Activated naive CD8-positive, alpha-beta T cell treated with anti-CD3 and anti-CD28 coated beads, Interleukin-2, amount 50 U/mL, for 24 hours (primary cell): ENCODE measurements at regions not wholly inside any gene's neighbourhood (a gene's known extent, or its start where the extent isn't known, plus 50 kb on each side); places are given as distances from the start of the nearest gene placed in this dataset.

Experiments
- ATAC-seq: fragments of 150-1000 bp; cut with Tn5 transposase; one replicate; pipeline ENCODE4 v1.10.0; 2021
- DNase-seq: peaks from one replicate; pipeline ENCODE4 v3.0.0; 2021
- H3K27ac Mint-ChIP-seq: one replicate; pipeline ENCODE4 v1.8.0; 2021; ENCODE audit warnings: mild to moderate bottlenecking, mixed read lengths
- H3K27me3 Mint-ChIP-seq: one replicate; pipeline ENCODE4 v1.8.0; 2021; ENCODE audit warnings: mixed read lengths
- H3K36me3 Mint-ChIP-seq: one replicate; pipeline ENCODE4 v1.8.0; 2021; ENCODE audit warnings: low read depth, mixed read lengths
- H3K4me1 Mint-ChIP-seq: one replicate; pipeline ENCODE4 v1.8.0; 2021; ENCODE audit warnings: mixed read lengths
- H3K4me3 Mint-ChIP-seq: one replicate; pipeline ENCODE4 v1.8.0; 2021; ENCODE audit warnings: mild to moderate bottlenecking, moderate library complexity, mixed read lengths
- H3K9me3 Mint-ChIP-seq: one replicate; pipeline ENCODE4 v1.8.0; 2021; ENCODE audit warnings: mixed read lengths

GRCh38 chr2:177332026-177332991, 60.3 kb upstream of the AGPS start:
- Mint-ChIP-seq H3K36me3 (no peaks in the 10 kb centered on the region), H3K27me3 (no peaks in the 10 kb centered on the region), H3K9me3 (no peaks in the 10 kb centered on the region), H3K4me3 (no peak overlapping the region), H3K27ac (no peak overlapping the region), H3K4me1 (peaks cover 11% of the 10 kb centered on the region)
- DNase-seq (peak; percentile 25), ATAC-seq (peak; percentile 76)

- ATAC-seq (no peak), DNase-seq (no peak)
- Mint-ChIP-seq H3K4me1 (peaks cover 17% of the 10 kb centered on the region), H3K27ac (no peak overlapping the region), H3K9me3 (no peaks in the 10 kb centered on the region), H3K4me3 (no peak overlapping the region), H3K27me3 (no peaks in the 10 kb centered on the region), H3K36me3 (no peaks in the 10 kb centered on the region)
These were observed 59.6 kb upstream of the AGPS start for GRCh38 chr2:177332992-177333388.

GRCh38 chr2:177334940-177335543, 57.5 kb upstream of the AGPS start:
- Mint-ChIP-seq H3K4me3 (no peak overlapping the region), H3K27me3 (no peaks in the 10 kb centered on the region), H3K27ac (no peak overlapping the region), H3K9me3 (no peaks in the 10 kb centered on the region), H3K36me3 (no peaks in the 10 kb centered on the region), H3K4me1 (peaks cover 17% of the 10 kb centered on the region)
- ATAC-seq (no peak), DNase-seq (no peak)

- Mint-ChIP-seq H3K27ac (no peak overlapping the region), H3K27me3 (no peaks in the 10 kb centered on the region), H3K4me1 (peaks cover 17% of the 10 kb centered on the region), H3K4me3 (no peak overlapping the region), H3K36me3 (no peaks in the 10 kb centered on the region), H3K9me3 (no peaks in the 10 kb centered on the region)
- no peak for ATAC-seq
- DNase-seq: no peak
These were observed 56.6 kb upstream of the AGPS start for GRCh38 chr2:177335917-177336450.

- Mint-ChIP-seq H3K36me3 (no peaks in the 10 kb centered on the region), H3K4me1 (peaks cover 9% of the 10 kb centered on the region), H3K9me3 (no peaks in the 10 kb centered on the region), H3K4me3 (no peak overlapping the region), H3K27ac (no peak overlapping the region), H3K27me3 (no peaks in the 10 kb centered on the region)
- DNase-seq (no peak), ATAC-seq (peak; percentile 75)
These were observed 54.3 kb upstream of the AGPS start for GRCh38 chr2:177338177-177338721.

- H3K27ac Mint-ChIP-seq: no peak overlapping the region
- H3K4me3 Mint-ChIP-seq: no peak overlapping the region
- ATAC-seq (no peak), DNase-seq (no peak)
- H3K9me3 Mint-ChIP-seq: no peaks in the 10 kb centered on the region
- H3K36me3 Mint-ChIP-seq: no peaks in the 10 kb centered on the region
- no peaks in the 10 kb centered on the region for H3K27me3 Mint-ChIP-seq
- peaks cover 9% of the 10 kb centered on the region for H3K4me1 Mint-ChIP-seq
These were observed 52.4 kb upstream of the AGPS start for GRCh38 chr2:177340158-177340557.

GRCh38 chr2:177342736-177343135, 49.8 kb upstream of the AGPS start:
- no peak for DNase-seq
- Mint-ChIP-seq H3K4me1 (peaks cover 9% of the 10 kb centered on the region), H3K4me3 (no peak overlapping the region), H3K27me3 (no peaks in the 10 kb centered on the region), H3K36me3 (no peaks in the 10 kb centered on the region), H3K9me3 (no peaks in the 10 kb centered on the region), H3K27ac (no peak overlapping the region)
- no peak for ATAC-seq
